NCI-H1092 (cell line): ENCODE measurements at regions not wholly inside any gene's neighbourhood (a gene's known extent, or its start where the extent isn't known, plus 50 kb on each side); places are given as distances from the start of the nearest gene placed in this dataset.

ENCODE experiments used
- DNase-seq: peaks from one replicate; lab custom pipeline; 2025; lab: John Stamatoyannopoulos, UW

GRCh38 chr5:66472010-66472409 lies 124.2 kb upstream of the MAST4 start:
- DNase-seq = no peak

GRCh38 chr5:66475731-66476130 lies 120.5 kb upstream of the MAST4 start:
- DNase-seq = no peak

GRCh38 chr5:66477596-66477995 lies 118.6 kb upstream of the MAST4 start:
- DNase-seq = no peak

GRCh38 chr5:66494437-66494836 lies 101.8 kb upstream of the MAST4 start:
- DNase-seq = no peak

GRCh38 chr5:66498791-66499207 lies 97.4 kb upstream of the MAST4 start:
- DNase-seq = no peak

GRCh38 chr5:66503203-66503789 lies 92.9 kb upstream of the MAST4 start:
- DNase-seq = no peak

GRCh38 chr5:66507106-66507505 lies 89.1 kb upstream of the MAST4 start:
- no peak for DNase-seq

- no peak for DNase-seq
Observed at GRCh38 chr5:66511491-66511890, 84.7 kb upstream of the MAST4 start.

GRCh38 chr5:66513130-66513529 lies 83.1 kb upstream of the MAST4 start:
- DNase-seq = no peak

GRCh38 chr5:66515209-66515608 lies 81.0 kb upstream of the MAST4 start:
- DNase-seq = no peak

- DNase-seq = no peak
Observed at GRCh38 chr5:66516550-66516949, 79.6 kb upstream of the MAST4 start.

GRCh38 chr5:66517351-66517750 lies 78.8 kb upstream of the MAST4 start:
- DNase-seq = no peak

- no peak for DNase-seq
Observed at GRCh38 chr5:66518052-66518451, 78.1 kb upstream of the MAST4 start.

GRCh38 chr5:66518753-66519152 lies 77.4 kb upstream of the MAST4 start:
- DNase-seq = no peak

- no peak for DNase-seq
Observed at GRCh38 chr5:66519626-66520025, 76.6 kb upstream of the MAST4 start.

- DNase-seq = no peak
Observed at GRCh38 chr5:66520854-66521253, 75.3 kb upstream of the MAST4 start.

- DNase-seq = no peak
Observed at GRCh38 chr5:66527478-66528035, 68.6 kb upstream of the MAST4 start.

GRCh38 chr5:66529182-66529581 lies 67.0 kb upstream of the MAST4 start:
- no peak for DNase-seq

GRCh38 chr5:66529704-66530103 lies 66.5 kb upstream of the MAST4 start:
- no peak for DNase-seq

- no peak for DNase-seq
Observed at GRCh38 chr5:66538126-66538525, 58.1 kb upstream of the MAST4 start.

GRCh38 chr5:66538531-66538930 lies 57.7 kb upstream of the MAST4 start:
- no peak for DNase-seq

- no peak for DNase-seq
Observed at GRCh38 chr5:66540078-66540477, 56.1 kb upstream of the MAST4 start.

- DNase-seq = no peak
Observed at GRCh38 chr5:66542711-66543110, 53.5 kb upstream of the MAST4 start.
